HG03025 (cell line): ENCODE measurements at regions not wholly inside any gene's neighbourhood (a gene's known extent, or its start where the extent isn't known, plus 50 kb on each side); places are given as distances from the start of the nearest gene placed in this dataset.
"Not testable (repeated sequence)": the region's sequence is repeated elsewhere in the genome, so short reads cannot be mapped to it uniquely, and the experiment has no call there.

ENCODE experiments used
- ATAC-seq: cut with Tn5 transposase; IDR thresholded peaks from one replicate; pipeline ENCODE4 v1.9.1; 2021; ENCODE audit warnings: mild to moderate bottlenecking, moderate library complexity; ENCODE audit not compliant: unreplicated experiment, low FRiP score

- ATAC-seq, result no peak
Measured at GRCh38 chr3:59512066-59512465, 462.2 kb upstream of the CFAP20DC start.

DNA sequence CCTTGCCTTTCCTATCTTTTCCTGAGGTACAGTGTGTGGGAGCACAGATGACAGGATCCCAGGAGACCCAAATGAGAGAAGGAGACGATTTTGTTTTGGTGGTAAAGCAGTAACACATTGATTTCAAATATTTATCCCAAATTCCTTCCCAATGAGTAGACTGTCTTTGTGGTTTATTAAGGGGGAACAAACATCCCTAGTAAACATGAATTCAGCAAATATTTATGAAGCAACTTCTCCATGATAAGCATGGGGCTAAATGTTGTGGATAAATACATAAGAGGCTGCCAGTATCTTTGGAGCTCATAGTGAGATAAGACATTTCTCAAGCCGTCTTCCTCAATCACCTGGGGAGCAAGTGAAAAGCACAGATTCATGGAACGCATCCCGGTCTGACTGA, 460.8 kb upstream of the CFAP20DC start:
- ATAC-seq, result no peak

GRCh38 chr3:59508273-59508672, 458.4 kb upstream of the CFAP20DC start:
- no peak for ATAC-seq

DNA sequence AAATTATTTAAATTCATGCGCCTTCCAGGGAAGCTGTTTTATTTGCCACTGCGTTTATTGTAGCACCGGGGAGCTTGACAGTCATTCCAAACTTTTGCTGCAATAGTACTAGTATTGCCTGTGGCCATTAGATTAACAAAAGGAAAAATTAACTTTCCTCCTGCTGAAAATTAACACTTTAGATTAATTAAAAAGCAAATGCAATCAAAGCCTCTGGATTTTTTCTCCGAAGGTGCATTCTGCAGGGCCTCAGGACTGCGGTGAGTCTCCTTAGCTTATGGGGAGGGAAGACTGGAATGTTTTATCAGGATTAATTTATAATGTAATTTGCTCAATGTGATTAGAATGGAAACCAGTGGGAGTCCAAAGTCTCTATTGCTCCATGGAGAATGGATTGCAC, 456.4 kb upstream of the CFAP20DC start:
- ATAC-seq, result no peak

DNA sequence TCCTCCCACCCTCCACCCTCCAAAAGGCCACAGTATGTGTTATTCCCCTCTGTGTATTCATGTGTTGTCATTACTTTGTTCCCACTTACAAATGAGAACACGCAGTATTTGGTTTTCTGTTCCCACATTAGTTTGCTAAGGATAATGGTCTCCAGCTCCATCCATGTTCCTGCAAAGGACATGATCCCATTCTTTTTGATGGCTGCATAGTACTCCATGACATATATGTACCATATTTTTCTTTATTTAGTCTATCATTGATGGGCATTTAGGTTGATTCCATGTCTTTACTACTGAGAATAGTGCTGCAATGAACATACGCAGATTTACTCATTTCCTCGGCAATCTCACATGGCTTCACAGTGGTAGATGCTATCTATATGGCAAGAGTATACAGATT, 453.6 kb upstream of the CFAP20DC start:
- no peak for ATAC-seq

- no peak for ATAC-seq
Measured at GRCh38 chr3:59502806-59503205, 453.0 kb upstream of the CFAP20DC start.

GRCh38 chr3:59499954-59500353, 450.1 kb upstream of the CFAP20DC start:
- ATAC-seq, result no peak

GRCh38 chr3:59499000-59499399, 449.2 kb upstream of the CFAP20DC start:
- ATAC-seq, result no peak

DNA sequence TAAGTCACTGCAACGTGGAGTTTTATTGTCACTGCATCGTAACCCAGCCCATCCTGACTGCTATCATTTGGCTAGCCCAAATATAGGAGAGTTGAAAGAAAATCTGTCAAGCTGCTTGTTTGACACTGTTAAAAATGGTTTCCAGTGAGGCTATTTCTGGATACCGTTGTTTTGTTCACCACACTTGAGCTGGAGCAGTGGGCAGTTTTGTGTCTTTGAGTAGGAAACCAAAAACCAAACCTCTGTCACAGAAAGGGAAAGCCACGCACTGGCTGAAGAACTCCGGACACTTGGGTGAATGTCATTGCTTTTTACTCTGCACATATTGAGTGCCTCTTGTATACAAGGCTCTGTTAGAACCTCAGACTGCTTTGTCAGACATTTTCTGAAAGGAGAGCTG, 446.4 kb upstream of the CFAP20DC start:
- ATAC-seq, result no peak

DNA sequence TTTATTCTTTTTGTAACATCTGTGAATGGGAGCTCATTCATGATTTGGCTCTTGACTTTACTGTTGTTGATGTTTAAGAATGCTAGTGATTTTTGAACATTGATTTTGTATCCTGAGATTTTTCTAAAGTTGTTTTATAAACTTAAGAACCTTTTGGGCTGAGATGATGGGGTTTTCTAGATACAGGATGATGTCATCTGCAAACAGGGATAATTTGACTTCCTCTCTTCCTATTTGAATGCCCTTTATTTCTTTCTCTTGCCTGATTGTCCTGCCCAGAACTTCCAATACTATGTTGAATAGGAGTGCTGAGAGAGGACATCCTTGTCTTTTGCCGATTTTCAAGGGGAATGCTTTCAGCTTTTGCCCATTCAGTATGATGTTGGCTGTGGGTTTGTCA, 445.1 kb upstream of the CFAP20DC start:
- ATAC-seq, result not testable (repeated sequence)

DNA sequence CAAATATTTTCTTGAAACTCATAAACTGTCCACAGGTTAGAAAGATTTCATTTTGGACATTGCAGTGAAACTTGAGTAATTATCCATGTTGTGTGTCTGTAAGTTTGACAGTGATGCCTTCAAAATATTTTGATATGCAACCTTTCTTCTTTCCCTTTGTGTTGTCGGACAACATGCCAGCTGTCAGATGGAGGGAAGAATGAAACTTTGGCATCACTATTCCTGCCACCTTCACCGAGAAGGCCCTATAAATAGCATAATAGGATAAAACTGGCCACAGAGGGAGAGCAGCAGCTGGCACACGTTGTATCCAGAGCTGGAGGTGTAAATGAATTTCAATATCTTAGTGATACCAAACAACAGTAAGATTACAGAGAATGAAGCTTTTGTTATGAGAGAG, 436.7 kb upstream of the CFAP20DC start:
- ATAC-seq, result no peak

- no peak for ATAC-seq
Measured at GRCh38 chr3:59483191-59483590, 433.4 kb upstream of the CFAP20DC start.

- no peak for ATAC-seq
Measured at GRCh38 chr3:59482684-59483083, 432.9 kb upstream of the CFAP20DC start.

DNA sequence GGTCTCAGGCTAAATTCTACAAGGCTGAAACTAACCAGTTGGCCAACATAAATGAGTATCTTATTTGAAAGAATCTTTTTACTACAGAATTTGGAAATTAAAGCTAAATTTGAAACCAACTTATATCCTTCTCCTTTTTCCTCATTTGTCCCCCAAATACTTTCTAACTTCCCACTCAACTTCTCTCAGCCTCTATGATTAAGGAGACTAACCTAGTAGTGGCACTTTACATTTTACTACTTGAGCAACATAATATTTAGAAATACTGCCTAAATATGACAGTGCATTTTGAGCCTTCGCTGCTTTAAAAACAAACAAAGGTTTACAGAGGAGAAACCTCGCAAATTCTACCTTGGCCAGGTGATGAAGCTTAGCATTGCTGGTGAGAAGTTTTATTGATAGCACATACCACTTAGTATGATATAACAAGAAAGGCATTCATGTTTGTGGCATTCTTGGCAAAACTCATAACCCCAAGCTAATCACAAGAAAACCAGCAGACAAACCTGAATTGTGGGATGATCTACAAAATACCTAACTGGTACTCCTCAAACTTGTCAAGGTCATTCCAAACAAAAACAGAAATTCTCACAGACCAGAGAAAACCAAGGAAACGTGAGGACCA, 432.1 kb upstream of the CFAP20DC start:
- no peak for ATAC-seq

- no peak for ATAC-seq
Measured at GRCh38 chr3:59480486-59480995, 430.7 kb upstream of the CFAP20DC start.

DNA sequence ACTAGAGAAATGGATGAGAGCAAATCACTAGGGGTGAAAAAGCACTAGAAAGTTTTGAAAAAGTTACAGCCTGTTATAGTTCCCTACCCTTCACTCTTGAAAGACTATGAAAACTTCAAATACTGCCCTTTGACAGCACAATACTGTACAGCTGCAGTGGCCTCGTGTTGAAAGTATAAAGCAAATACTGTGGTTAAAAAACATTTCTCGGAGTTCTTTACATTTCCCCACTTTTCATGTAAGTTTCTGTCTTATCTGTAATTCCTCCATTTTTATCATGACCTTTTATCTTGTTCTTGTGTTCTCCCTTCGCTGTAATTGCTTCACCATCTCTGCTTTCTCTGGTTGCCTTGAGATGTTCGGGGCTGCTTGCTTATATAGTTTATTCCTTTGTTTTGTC, 423.8 kb upstream of the CFAP20DC start:
- peak; percentile 53 for ATAC-seq

GRCh38 chr3:59472541-59472940, 422.7 kb upstream of the CFAP20DC start:
- no peak for ATAC-seq

DNA sequence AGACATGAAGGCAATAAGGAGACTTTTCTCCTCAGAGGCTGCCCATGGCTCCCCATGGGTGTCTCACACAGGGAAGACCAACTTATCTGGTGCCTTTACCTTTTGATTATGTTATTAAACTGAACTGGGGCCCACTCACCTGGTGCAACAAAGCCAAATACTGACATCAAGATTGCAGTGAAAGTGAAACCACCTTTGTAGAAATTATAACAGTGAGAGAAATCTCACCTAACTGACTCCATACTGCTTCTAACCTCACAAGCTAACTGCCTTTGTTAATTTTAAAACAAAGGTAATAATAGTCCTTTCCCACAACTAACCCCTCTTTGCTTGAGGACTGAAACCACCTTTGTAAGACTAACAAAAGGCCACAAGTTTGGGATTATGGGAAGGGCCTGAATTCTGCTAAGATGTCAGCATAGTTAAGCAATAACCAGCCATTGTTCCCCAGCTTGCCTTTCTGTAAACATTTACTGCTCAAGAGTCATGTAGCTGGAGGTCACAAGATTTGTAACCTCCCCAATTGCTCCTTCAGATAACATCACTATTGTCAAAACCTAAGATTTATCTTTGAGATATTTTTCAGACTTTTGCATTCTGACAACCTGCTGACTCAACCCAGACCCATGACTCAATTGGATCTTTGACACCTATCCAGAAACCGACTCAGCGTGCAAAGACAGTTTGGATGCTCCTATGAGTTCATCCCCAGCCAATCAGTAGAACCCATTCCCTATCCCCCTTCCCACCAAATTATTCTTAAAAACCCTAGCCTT, 420.3 kb upstream of the CFAP20DC start:
- ATAC-seq, result no peak

- ATAC-seq, result no peak
Measured at GRCh38 chr3:59467476-59467875, 417.7 kb upstream of the CFAP20DC start.

GRCh38 chr3:59464187-59464586, 414.4 kb upstream of the CFAP20DC start:
- ATAC-seq, result no peak

GRCh38 chr3:59463253-59463652, 413.4 kb upstream of the CFAP20DC start:
- ATAC-seq, result no peak

- ATAC-seq, result no peak
Measured at GRCh38 chr3:59460068-59460467, 410.2 kb upstream of the CFAP20DC start.
